ENCODE measurements at regions not wholly inside any gene's neighbourhood (a gene's known extent, or its start where the extent isn't known, plus 50 kb on each side); places are given as distances from the start of the nearest gene placed in this dataset.

- no peak for TF ChIP-seq EZH2 (IDR thresholded peaks at IDR 0.05; ENCODE audit: borderline replicate concordance)
- no peak for TF ChIP-seq CTCF (IDR thresholded peaks at IDR 0.05; ENCODE audit: poor library complexity)
Observed at GRCh38 chr11:130999992-131000770, 83.9 kb upstream of the SNX19 start.

Measured in hepatocyte (in vitro differentiated cells).